Stomach (tissue), 4 donors: ENCODE measurements at regions not wholly inside any gene's neighbourhood (a gene's known extent, or its start where the extent isn't known, plus 50 kb on each side); places are given as distances from the start of the nearest gene placed in this dataset.

ENCODE experiments used
- EP300 ChIP-seq: sonication (generic); formaldehyde crosslinking; IDR thresholded peaks from one replicate; pipeline ENCODE4 v1.6.1; 2017; ENCODE audit warnings: antibody characterized with exemption
- POLR2A ChIP-seq, 4 donors: fragments of 450-650 bp; IDR thresholded peaks; one replicate each; pipeline ENCODE4 v1.6.1; 2016; ENCODE audit warnings: antibody characterized with exemption in 4 of 4, control low read depth in 2 of 4, mild to moderate bottlenecking in 1 of 4, moderate library complexity in 1 of 4
- POLR2AphosphoS5 ChIP-seq, 3 donors: sonication (generic); formaldehyde crosslinking; IDR thresholded peaks; one replicate each; pipeline ENCODE4 v1.6.1; 2016; ENCODE audit warnings: antibody characterized with exemption in 3 of 3
- TF ChIP-seq, protein P1 (sequence below), 7 experiments: fragments of 450-650 bp in 4 of 7; fragments of 200-600 bp in 3 of 7; sonication (generic) in 3 of 7; IDR thresholded peaks; one replicate each; pipeline ENCODE4 v1.5.1; 2016 to 2019; ENCODE audit warnings: antibody characterized with exemption in 7 of 7, control low read depth in 2 of 7, mild to moderate bottlenecking in 1 of 7

DNA sequence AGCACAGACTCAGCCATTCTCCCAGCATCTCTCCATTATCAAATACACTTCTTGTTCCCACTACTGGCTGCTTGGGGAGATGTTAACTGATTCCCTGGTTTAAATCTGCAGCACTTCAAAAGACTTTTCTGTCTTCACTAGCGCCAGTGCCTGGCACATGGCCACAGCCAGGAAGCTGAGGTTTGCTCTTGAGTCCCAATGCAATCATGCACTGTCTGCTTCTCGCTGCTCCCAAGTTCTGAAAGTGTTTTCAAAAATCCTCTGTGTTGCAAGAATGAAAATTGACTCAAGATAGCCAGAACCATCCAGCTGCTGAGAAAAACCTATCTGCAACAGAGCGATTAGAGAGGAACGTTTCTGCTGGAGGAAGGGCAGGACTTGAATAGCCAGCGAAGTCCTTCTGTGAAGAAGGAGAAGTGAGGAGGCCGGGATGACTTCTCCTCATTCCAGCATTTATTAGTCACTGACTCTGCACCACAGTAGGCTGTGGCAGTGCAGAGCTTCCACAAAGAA, 358.4 kb upstream of the NR2F2 start:
- TF ChIP-seq POLR2A (IDR thresholded peaks at IDR 0.05) (no peak), POLR2AphosphoS5 (IDR thresholded peaks at IDR 0.05) (peak in 1 of 3 donors; percentile 22), EP300 (no peak)
- TF ChIP-seq, protein P1, sequence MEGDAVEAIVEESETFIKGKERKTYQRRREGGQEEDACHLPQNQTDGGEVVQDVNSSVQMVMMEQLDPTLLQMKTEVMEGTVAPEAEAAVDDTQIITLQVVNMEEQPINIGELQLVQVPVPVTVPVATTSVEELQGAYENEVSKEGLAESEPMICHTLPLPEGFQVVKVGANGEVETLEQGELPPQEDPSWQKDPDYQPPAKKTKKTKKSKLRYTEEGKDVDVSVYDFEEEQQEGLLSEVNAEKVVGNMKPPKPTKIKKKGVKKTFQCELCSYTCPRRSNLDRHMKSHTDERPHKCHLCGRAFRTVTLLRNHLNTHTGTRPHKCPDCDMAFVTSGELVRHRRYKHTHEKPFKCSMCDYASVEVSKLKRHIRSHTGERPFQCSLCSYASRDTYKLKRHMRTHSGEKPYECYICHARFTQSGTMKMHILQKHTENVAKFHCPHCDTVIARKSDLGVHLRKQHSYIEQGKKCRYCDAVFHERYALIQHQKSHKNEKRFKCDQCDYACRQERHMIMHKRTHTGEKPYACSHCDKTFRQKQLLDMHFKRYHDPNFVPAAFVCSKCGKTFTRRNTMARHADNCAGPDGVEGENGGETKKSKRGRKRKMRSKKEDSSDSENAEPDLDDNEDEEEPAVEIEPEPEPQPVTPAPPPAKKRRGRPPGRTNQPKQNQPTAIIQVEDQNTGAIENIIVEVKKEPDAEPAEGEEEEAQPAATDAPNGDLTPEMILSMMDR (IDR thresholded peaks at IDR 0.05) = no peak
